GM21423 (cell line): ENCODE measurements at regions not wholly inside any gene's neighbourhood (a gene's known extent, or its start where the extent isn't known, plus 50 kb on each side); places are given as distances from the start of the nearest gene placed in this dataset.
"Not testable (repeated sequence)": the region's sequence is repeated elsewhere in the genome, so short reads cannot be mapped to it uniquely, and the experiment has no call there.

Source experiments
- ATAC-seq: cut with Tn5 transposase; IDR thresholded peaks from one replicate; pipeline ENCODE4 v1.9.1; 2021; ENCODE audit warnings: mild to moderate bottlenecking, moderate library complexity; ENCODE audit not compliant: unreplicated experiment

DNA sequence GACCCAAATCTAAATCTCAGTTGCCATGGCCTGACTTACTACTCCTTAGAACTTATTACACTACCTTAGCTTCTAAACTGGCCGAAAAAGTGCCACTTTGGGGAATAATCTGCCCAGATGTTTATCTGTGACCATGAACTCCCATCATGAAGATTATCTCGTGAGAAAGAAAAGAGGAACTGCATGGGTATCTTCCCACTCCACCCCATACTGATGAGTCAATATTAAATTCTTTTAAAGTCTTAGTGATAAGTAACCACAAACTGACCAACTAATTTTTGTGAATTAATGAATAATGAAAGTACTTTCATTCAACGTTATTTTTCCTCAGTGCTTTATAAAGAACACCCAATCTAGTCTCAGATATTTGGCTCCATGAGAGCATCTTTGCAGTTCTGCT is 493.5 kb downstream of the EBF1 start:
- no peak for ATAC-seq

DNA sequence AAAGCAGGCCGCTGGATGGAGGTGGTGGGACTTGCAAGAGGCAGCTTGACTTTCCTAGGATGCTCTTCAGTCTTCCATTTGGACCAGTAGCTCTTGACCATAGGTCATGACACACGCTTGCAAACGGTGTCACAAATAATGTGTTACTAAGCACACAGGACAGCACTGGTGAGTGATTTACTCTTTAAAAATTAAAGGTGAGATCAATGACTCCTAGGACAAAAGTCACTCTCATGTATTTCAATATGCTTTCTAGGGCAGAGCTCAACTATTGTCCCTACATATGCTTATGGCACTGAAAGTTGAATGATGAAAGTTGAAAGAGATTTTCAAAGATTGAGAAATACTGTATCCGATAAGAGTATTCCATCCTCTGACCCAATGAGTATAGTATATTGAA is 496.7 kb downstream of the EBF1 start:
- no peak for ATAC-seq

- ATAC-seq, result peak; percentile 55
Measured at GRCh38 chr5:158601118-158601517, 498.6 kb downstream of the EBF1 start.

DNA sequence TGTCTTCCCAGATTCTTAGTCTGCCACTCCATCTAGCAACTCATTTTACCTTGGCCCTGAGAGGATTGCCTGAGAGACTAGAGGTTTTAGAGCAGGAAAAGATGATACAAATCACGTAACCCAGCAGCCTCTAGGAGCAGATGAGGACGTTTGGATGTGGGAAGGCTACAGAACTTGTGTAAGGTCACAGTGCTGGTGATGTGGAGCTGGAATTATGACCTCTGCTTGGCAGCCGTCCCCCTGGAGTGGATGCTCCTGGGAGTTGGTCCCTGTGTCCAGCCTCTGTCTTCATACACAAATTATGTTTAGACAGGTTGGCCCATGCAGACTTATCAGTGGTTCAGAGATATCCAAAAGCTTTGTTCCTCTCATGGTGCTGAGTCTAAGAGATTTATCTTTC is 499.0 kb downstream of the EBF1 start:
- no peak for ATAC-seq

GRCh38 chr5:158599157-158599556 is 500.6 kb downstream of the EBF1 start:
- ATAC-seq, result no peak

- ATAC-seq, result no peak
Measured at GRCh38 chr5:158594595-158595242, 505.0 kb downstream of the EBF1 start.

DNA sequence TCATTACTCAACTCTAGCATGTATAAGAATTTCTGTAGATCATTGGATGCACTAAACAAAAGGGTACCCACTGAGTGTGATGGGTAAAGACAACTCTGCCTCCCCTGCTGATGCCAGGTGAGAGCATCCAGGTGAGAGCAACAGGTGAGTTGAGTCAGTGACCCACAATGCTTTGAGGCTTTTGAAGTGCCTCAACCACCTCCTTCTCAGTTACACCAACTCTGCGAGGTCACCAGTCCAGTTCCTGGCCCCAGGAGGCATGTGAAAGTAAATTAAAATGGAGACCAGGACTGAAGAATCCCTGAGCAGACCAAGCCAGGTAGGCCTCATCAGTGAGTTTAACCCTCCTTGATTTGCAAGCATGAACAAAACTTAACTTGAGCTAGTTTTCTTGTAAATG is 505.8 kb downstream of the EBF1 start:
- ATAC-seq, result no peak

DNA sequence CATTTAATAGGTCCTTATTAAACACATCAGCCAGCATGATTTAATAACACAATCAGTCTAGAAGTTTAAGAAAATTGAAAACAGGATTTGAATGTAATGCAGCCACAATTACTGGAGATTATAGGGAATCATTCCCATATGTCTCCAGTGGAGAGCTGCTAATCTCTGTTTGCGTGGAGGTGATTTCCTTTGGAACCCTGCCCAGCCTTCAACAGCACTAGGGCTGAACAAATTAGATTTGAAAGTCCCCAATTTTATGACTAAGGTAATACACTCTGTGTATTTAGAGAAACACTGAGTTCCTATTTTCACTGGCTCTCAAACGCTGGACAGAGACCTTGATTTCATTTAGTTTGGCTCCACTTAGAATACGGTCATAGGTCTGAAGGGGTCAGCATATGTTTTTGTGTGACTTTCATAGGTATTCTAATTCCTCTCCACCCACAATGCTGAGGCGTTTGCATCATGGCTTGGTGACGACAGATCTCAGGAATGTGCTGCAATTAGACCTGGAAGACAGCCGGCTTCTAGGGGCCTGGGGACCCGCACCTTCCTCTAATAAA is 508.3 kb downstream of the EBF1 start:
- ATAC-seq, result no peak

- ATAC-seq, result no peak
Measured at GRCh38 chr5:158590746-158591300, 508.9 kb downstream of the EBF1 start.

- ATAC-seq, result no peak
Measured at GRCh38 chr5:158589939-158590338, 509.8 kb downstream of the EBF1 start.

- no peak for ATAC-seq
Measured at GRCh38 chr5:158588617-158589016, 511.1 kb downstream of the EBF1 start.

GRCh38 chr5:158586054-158586453 is 513.7 kb downstream of the EBF1 start:
- ATAC-seq, result no peak

- not testable (repeated sequence) for ATAC-seq
Measured at GRCh38 chr5:158582669-158583068, 517.0 kb downstream of the EBF1 start.

GRCh38 chr5:158573829-158574228 is 525.9 kb downstream of the EBF1 start:
- no peak for ATAC-seq

DNA sequence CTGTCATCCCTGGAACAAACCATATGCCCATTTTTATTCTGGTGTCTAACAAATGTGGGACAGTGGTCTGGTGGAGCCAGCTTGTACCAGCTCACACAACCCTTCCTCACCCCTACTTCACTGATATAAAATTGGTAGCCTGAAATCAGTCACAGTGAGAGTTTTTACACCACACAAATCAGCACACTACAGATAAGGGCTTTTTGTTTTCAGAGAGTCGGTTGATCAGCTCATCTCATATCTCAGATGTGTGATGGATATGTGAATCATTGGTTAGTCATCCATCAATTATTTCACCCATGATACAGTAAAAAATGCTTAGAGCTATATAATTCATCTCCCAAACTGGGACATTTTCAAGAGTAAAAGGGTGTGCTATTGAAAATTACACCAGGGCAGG is 529.2 kb downstream of the EBF1 start:
- ATAC-seq, result no peak

DNA sequence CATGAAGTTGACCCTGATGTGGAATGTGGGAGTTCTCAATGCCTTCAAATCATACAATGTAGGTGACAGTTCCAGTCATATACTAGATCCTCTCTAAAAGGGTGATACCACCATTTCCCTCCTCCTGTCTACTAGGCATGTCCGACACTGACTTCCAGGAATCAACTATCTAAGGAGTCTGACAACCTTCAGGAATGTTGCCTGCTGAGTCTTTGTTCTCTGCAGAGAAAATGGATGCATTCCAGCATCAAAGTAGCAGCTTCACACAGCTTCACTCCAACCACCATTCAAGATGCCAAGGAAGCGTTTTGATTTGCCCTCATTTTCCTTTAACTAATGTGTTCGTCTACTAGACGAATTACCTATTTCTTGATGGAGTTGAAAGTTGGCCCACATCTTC is 530.2 kb downstream of the EBF1 start:
- ATAC-seq, result no peak

DNA sequence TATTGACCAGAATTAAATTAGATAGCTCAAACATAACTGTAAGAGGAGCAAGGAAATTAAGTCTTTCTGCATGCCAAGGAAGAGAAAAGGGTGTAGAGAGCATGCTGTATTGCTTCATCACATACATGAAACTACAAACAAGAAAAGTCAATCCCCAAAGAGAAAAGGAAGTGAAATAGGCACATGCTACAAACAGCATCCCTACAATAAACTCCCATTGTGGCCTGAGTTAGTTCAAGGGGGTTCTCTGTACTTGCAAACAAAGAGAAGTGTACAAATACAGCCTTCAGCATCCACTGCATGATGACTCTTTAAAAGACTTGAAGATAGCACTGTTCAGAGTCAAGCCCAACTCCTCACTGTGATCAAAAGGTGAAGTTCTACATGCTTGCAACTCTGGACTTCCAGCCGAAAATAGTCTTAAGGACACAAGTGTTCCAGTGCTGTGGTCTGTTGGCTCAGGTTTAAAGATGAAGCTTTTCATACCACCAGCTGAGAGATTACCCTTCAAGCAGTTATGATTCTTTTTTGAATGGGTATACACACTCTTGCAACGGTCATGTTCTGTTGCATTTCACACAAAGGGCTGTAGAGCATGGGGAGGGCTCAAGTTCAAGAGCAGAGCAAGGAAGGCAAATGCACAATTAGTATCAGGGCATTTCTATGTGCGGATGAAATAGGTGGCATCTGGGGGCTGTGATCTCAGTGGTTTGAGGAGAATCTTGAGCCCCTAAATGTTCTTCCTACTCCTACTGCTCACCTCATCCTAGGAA is 534.5 kb downstream of the EBF1 start:
- ATAC-seq, result no peak

DNA sequence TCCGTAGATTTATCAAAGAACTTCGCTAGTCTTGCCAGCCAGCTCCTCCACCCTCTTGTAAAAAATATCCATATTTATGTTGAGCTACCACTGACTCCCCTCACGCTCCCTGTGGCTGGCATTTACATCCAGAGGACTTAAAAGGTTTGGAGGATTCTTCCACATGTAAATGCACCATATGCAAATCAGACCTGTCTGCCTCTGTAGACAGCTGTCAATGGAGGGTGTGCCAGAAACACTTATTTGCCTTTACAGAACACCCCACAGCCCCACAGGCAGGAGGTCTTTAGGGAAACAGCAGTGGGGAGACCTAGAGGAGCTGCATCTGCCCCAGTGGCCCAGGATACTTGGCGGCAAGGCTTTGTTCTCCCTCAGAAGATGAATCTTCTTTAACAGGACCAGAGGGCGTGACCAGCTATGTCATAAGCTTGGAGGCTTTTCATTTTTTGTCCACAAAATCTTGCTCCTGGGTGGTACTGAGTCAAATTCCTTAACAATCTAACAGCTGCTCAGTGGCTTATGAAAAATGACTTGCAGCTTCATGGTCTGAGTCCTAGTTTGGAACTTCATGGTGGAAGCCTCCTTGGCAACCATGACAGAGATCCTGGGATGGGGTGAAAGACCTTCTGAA is 535.8 kb downstream of the EBF1 start:
- ATAC-seq, result no peak

- no peak for ATAC-seq
Measured at GRCh38 chr5:158561562-158562190, 538.0 kb downstream of the EBF1 start.

DNA sequence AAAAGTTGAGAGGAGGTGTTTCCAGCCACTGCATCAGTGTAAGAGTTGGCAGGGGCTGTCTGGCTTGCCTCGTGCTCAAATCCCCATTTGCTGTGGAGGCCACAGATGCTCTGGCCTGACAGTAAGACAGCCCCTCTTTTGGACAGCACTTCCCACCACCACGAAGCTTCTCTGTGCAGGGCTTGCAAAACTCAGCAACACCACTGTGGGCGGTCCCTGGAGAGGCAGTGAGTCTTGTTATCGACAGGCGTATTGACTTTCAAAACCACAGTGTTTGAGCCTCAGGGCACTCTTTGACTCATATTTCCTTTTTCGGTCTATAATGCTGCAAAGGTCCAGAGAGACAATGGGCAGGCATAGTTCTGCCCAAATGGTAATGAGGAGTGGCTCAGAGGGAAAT is 539.5 kb downstream of the EBF1 start:
- ATAC-seq, result peak; percentile 93

DNA sequence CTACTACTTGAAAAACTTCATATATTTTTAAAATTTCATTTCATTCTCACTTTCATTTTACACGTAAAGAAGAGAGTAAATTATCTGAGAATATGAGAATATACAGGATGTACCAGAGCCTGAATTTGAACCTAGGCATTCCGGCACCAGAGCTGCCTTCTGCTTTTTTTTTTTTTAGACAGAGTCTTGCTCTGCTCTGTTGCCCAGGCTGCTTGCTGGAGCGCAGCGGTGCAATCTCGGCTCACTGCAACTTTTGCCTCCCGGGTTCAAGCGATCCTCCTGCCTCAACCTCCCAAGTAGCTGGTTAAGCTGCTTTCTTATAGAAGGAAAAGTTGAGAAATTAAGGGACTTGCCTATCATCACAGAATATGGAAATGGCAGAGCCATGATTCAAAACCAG is 540.1 kb downstream of the EBF1 start:
- ATAC-seq, result no peak
